ENCODE measurements at regions not wholly inside any gene's neighbourhood (a gene's known extent, or its start where the extent isn't known, plus 50 kb on each side); places are given as distances from the start of the nearest gene placed in this dataset.

DNA sequence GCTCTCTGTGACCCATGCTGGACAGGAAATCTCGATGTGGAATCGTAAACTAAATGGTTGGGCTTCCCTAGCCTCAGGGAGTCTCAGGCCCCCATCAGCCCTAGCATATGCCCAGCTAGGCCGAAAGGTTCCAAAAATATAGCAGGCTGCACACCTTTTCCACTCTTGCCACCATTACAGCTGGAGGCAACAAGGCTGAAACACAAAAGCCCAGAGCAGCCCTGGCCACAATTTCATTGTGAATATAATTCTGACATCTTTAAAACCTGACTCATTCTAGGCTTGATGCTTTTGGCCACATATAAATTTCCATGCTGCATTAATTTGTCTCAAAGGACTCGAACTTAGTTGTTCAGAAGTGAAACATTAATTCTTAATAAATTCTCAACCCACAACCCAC is 382.2 kb downstream of the GRIN2B start:
- TF ChIP-seq, protein P1, sequence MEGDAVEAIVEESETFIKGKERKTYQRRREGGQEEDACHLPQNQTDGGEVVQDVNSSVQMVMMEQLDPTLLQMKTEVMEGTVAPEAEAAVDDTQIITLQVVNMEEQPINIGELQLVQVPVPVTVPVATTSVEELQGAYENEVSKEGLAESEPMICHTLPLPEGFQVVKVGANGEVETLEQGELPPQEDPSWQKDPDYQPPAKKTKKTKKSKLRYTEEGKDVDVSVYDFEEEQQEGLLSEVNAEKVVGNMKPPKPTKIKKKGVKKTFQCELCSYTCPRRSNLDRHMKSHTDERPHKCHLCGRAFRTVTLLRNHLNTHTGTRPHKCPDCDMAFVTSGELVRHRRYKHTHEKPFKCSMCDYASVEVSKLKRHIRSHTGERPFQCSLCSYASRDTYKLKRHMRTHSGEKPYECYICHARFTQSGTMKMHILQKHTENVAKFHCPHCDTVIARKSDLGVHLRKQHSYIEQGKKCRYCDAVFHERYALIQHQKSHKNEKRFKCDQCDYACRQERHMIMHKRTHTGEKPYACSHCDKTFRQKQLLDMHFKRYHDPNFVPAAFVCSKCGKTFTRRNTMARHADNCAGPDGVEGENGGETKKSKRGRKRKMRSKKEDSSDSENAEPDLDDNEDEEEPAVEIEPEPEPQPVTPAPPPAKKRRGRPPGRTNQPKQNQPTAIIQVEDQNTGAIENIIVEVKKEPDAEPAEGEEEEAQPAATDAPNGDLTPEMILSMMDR (IDR thresholded peaks at IDR 0.05), result no peak
- TF ChIP-seq POLR2A (IDR thresholded peaks at IDR 0.05), result no peak
- no peak for TF ChIP-seq EP300 (IDR thresholded peaks at IDR 0.05)
